ENCODE measurements at regions not wholly inside any gene's neighbourhood (a gene's known extent, or its start where the extent isn't known, plus 50 kb on each side); places are given as distances from the start of the nearest gene placed in this dataset.
"Not testable (repeated sequence)": the region's sequence is repeated elsewhere in the genome, so short reads cannot be mapped to it uniquely, and the experiment has no call there.

- not testable (repeated sequence) for TF ChIP-seq JUN (IDR thresholded peaks at IDR 0.05; ENCODE audit: low read depth, low read length); POLR2AphosphoS5 (IDR thresholded peaks at IDR 0.05; ENCODE audit: low read depth, low read length); CTCF (IDR thresholded peaks at IDR 0.05; ENCODE audit: control extremely low read depth in 1 of 3, insufficient read depth in 1 of 3, low read depth in 1 of 3, low read length in 3 of 3); CEBPB (IDR thresholded peaks at IDR 0.05; ENCODE audit: low read depth, low read length); ATF3 (IDR thresholded peaks at IDR 0.05; ENCODE audit: insufficient read depth, low read depth, low read length); POLR2A (IDR thresholded peaks at IDR 0.05; ENCODE audit: control extremely low read depth in 1 of 2, low read depth in 2 of 2, low read length in 2 of 2)
Observed at GRCh38 chr4:118566003-118566513, 119.1 kb upstream of the METTL14 start.
